Right ventricle myocardium inferior (tissue), 1 donor: ENCODE measurements at regions not wholly inside any gene's neighbourhood (a gene's known extent, or its start where the extent isn't known, plus 50 kb on each side); places are given as distances from the start of the nearest gene placed in this dataset.
"Not testable (repeated sequence)": the region's sequence is repeated elsewhere in the genome, so short reads cannot be mapped to it uniquely, and the experiment has no call there.

Experiments
- ATAC-seq: fragments of 200-7000 bp; cut with Tn5 transposase; one replicate; pipeline ENCODE4 v1.9.1; 2020; ENCODE audit warnings: mild to moderate bottlenecking, moderate library complexity
- DNase-seq: peaks from one replicate; pipeline ENCODE4 v3.0.0; 2021; ENCODE audit errors: missing footprints
- intact Hi-C: fragments of 100-400 bp; cut with DNase I; formaldehyde crosslinking; loops from one replicate; pipeline ENCODE4 v1.11.0; 2022
- donor health status: DM: no; HTN: yes; CAD: no; lungs with severe emphysema.

DNA sequence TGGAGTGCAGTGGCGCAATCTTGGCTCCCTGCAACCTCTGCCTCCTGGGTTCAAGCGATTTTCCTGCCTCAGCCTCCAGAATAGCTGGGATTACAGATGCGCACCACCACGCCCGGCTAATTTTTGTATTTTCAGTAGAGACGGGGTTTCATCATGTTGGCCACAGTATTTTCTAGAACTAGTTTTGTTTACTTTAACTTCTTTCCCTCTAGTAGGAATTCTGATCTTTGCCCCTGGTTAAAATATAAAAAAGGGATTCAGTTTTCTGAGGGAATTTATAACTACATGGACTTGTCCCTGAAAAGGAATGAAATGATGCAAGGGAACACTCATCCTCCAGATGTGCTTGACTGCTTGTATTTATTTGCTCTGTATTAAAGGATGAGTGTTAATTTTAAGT, 628.9 kb downstream of the ETNK1 start:
- ATAC-seq, intact Hi-C loops: not testable (repeated sequence)

DNA sequence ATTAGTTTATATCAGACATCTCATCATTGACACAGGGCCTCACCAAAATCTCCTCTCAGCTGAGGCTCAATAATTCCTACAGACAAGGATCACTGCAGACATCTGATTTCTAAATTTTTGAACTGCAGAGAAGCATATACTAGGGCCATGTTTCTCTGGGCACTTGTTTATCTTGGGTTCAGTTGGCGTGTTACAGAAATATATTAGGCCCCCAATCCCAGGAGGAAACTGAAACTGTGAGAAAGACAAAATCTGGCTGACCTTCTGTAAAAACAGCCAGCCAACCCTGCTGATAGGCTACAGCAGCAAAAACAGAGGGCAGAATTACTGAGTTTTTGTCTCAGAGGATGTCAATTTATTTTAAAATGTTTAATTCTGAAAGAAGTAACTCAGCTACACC, 634.6 kb downstream of the ETNK1 start:
- peak; percentile 48 for ATAC-seq
- intact Hi-C loops = no loop called here
- DNase-seq = no peak

More for the DNA sequence above, 628.9 kb downstream of the ETNK1 start:
- DNase-seq = not testable (repeated sequence)

DNA sequence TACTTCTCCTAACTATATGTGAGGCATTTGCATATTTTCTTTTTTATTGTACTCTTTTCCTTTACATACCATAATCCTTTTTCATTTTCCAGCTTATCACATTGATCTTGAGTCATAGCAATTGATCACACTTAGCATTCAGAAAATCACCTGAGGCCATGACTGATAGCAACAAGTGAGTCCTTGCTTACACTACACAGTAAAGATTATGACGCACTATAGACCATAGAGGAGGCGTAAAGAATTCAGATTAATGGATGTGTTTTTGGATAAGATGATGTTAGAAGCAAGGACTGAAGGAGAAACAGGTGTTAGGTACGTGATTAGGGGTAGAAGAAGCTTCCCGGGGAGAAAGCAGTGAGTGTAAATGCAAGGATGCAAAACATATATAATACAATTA, 637.7 kb downstream of the ETNK1 start:
- DNase-seq = no peak
- no peak for ATAC-seq
- intact Hi-C loops = no loop called here

DNA sequence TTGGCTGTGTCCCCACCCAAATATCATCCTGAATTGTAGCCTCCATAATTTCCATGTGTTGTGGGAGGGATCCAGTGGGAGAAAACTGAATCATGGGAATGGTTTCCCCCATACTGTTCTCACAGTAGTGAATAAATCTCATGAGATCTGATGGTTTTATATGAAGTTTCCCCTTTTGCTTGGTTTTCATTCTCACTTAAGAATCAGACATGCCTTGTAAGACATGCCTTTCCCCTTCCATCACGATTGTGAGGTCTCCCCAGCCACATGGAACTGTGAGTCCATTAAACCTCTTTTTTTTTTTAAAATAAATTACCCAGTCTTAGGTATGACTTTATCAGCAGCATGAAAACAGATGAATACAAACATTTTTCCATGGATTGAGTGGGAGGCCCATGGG, 652.9 kb downstream of the ETNK1 start:
- ATAC-seq (no peak), DNase-seq (no peak)
- intact Hi-C loops = no loop called here

GRCh38 chr12:23281295-23281694, 656.3 kb downstream of the ETNK1 start:
- DNase-seq (no peak), ATAC-seq (no peak)
- intact Hi-C loops = no loop called here

DNA sequence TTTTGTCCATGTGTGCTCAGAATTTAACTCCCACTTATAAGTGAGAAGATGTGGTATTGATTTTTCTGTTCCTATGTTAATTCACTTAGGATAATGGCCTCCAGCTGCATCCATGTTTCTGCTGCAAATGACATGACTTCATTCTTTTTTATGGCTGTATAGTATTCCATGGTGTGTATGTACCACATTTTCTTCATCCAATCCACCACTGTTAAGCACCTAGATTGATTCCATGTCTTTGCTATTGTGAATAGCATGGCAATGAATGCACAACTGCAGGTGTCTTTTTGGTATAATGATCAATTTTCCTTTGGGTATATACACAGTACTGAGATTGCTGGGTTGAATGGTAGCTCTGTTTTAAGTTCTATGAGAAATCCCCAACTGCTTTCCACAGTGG, 657.7 kb downstream of the ETNK1 start:
- DNase-seq (no peak), ATAC-seq (no peak)
- intact Hi-C loops = no loop called here

DNA sequence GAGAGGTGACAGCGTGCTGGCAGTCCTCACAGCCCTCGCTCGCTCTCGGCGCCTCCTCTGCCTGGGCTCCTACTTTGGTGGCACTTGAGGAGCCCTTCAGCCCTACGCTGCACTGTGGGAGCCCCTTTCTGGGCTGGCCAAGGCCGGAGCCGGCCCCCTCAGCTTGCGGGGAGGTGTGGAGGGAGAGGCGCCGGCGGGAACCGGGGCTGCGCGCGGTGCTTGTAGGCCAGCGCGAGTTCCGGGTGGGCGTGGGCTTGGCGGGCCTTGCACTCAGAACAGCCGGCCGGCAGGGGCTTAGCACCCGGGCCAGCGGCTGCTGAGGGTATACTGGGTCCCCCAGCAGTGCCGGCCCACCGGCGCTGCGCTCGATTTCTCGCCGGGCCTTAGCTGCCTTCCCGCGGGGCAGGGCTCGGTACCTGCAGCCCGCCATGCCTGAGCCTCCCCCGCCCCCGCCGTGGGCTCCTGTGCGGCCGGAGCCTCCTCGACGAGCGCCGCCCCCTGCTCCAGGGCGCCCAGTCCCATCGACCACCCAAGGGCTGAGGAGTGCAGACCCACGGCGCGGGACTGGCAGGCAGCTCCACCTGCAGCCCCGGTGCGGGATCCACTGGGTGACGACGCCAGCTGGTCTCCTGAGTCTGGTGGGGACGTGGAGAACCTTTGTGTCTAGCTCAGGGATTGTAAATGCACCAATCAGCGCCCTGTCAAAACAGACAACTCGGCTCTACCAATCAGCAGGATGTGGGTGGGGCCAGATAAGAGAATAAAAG, 661.0 kb downstream of the ETNK1 start:
- intact Hi-C loops, ATAC-seq: not testable (repeated sequence)
- peak; percentile 48 for DNase-seq

- intact Hi-C loops = no loop called here
- no peak for ATAC-seq
- peak; percentile 23 for DNase-seq
Observed at GRCh38 chr12:23290627-23291330, 658.7 kb downstream of the SOX5 start.

GRCh38 chr12:23303220-23303619, 646.2 kb downstream of the SOX5 start:
- intact Hi-C loops = no loop called here
- DNase-seq (no peak), ATAC-seq (no peak)

DNA sequence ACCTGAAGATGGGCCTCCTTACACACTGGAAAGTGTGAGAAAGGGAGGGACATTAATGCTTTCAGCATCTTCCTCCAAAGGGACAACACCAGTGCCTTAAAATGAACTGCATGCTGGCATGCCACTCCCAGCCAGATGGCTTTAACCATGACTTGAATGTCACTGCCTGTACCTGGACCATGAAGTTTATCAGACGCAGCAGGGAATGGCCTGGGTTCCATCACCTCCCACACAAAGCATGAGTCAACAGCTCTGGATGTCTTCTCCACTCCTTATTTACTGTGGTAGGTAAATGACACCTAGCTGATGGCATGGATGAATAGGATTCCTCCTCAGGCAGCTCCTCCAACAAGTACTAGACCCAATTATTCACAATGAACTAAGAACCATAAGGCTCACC, 645.6 kb downstream of the SOX5 start:
- intact Hi-C loops = no loop called here
- DNase-seq (no peak), ATAC-seq (no peak)

DNA sequence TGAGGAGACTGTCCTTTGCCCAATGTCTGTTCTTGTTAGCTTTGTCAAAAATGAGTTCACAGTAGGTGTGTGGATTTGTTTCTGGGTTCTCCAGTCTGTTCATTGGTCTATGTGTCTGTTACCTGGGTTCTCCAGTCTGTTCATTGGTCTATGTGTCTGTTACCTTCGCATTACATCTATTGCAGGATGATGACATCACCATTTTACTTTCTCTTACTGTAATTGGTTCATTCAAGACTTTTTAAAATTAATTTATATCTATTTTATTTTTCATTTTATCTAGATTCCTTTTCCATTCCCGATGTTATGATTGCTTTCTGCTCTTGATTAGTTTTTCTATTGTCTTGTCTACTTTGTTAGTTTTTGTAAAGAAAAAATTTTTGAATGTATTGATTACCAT, 615.5 kb downstream of the SOX5 start:
- no peak for ATAC-seq
- DNase-seq = no peak
- intact Hi-C loops = no loop called here

- intact Hi-C loops = no loop called here
- ATAC-seq (no peak), DNase-seq (no peak)
Observed at GRCh38 chr12:23335593-23335992, 613.9 kb downstream of the SOX5 start.

DNA sequence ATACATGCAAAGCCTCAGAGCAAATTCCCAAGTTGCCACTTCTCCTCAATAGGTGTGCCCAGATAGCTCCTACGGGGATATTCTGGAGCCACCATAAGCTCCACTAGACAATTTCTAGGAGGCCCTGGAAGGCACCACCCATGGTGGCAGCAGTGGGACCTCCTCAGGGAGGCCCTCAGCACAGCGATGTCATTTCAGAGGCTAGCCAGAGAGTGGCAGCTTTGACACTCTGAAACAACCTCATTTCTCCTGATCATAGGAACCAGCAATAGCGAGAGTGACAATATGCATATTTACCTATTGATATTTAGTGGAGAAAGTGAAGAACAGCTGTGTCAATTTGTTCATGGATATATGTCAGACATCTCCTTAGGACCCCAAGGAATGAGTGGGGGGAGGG, 612.3 kb downstream of the SOX5 start:
- ATAC-seq (no peak), DNase-seq (no peak)
- intact Hi-C loops = no loop called here

DNA sequence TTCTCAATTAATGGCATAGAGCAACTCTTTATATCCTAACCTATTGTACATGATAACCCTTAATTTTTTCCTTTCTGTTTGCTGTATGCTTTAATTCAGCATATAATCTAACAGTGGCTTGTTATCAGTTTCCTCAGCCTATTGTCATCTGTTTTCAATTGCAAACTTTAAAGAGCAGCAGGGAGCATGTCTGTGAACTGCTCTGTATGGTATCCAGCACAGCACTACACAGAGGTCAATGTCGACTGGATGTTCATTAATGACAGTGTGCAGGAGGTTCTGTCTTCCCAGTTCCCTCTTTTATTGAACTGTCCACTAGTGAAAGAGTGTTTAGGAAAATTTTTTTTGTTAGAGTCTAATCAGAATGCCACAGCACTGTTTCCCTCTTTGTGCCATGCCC, 609.1 kb downstream of the SOX5 start:
- no peak for DNase-seq
- ATAC-seq = no peak
- intact Hi-C loops = no loop called here

DNA sequence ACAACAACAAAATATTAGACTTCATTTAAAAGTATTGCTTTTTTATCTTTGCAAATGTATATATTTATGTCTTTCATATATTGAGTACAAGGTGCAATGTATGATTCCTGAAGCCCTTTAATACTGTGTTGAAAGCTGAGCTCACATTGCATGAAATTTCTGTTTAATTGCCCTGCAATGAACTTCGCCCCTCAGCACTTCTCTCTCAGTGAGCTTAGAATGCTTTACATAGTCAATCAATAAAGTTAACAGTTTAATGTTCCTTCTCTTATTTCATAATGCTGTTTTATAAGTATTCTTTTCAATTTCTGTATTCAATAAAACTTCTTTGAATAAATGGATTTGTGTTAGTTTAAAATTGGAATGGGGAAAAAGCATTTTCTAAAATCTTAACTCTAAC, 607.1 kb downstream of the SOX5 start:
- intact Hi-C loops = no loop called here
- no peak for ATAC-seq
- DNase-seq = no peak

- DNase-seq (no peak), ATAC-seq (no peak)
- intact Hi-C loops = no loop called here
Observed at GRCh38 chr12:23349564-23349963, 599.9 kb downstream of the SOX5 start.

DNA sequence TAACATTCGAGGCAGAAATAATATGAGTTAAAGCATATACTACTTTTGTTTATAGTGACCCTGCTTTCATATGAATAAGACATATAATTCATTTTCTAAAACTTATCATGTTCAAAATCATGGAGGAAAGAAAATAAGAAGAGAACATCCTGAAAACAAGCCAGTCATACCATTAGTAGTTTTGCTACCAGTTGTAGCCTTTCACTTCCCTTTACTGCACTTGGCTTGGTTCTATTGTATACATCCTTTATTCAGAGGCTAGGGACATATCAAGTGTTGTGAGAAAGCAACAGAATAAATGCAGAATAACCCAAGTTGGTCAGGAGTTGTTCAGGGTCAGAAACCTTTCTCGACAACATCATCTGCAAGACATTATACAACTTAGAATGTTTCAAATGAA, 598.7 kb downstream of the SOX5 start:
- DNase-seq (no peak), ATAC-seq (no peak)
- intact Hi-C loops = no loop called here

GRCh38 chr12:23352670-23353069, 596.8 kb downstream of the SOX5 start:
- ATAC-seq (no peak), DNase-seq (no peak)
- intact Hi-C loops = no loop called here

GRCh38 chr12:23354800-23355199, 594.7 kb downstream of the SOX5 start:
- ATAC-seq (no peak), DNase-seq (no peak)

GRCh38 chr12:23356440-23356839, 593.0 kb downstream of the SOX5 start:
- ATAC-seq (no peak), DNase-seq (no peak)
- intact Hi-C loops = no loop called here

More at GRCh38 chr12:23354800-23355199, 594.7 kb downstream of the SOX5 start:
- intact Hi-C loops = no loop called here
